Gastrocnemius medialis (tissue), 4 donors: ENCODE measurements at regions not wholly inside any gene's neighbourhood (a gene's known extent, or its start where the extent isn't known, plus 50 kb on each side); places are given as distances from the start of the nearest gene placed in this dataset.

ENCODE experiments used
- POLR2A ChIP-seq, 2 donors: fragments of 450-650 bp; IDR thresholded peaks; one replicate each; pipeline ENCODE4 v1.6.1; 2017; ENCODE audit warnings: antibody characterized with exemption in 2 of 2, mild to moderate bottlenecking in 2 of 2, moderate library complexity in 2 of 2
- TF ChIP-seq, protein P1 (sequence below), 5 experiments: fragments of 450-650 bp in 3 of 5; fragments of 200-600 bp in 2 of 5; sonication (generic) in 2 of 5; IDR thresholded peaks in 4 of 5; conservative IDR thresholded peaks in 1 of 5; 1 replicate in 4 of 5; 2 replicates in 1 of 5; pipeline ENCODE4 v1.5.1; 2016 to 2019; ENCODE audit warnings: antibody characterized with exemption in 5 of 5, mild to moderate bottlenecking in 3 of 5, moderate library complexity in 3 of 5

DNA sequence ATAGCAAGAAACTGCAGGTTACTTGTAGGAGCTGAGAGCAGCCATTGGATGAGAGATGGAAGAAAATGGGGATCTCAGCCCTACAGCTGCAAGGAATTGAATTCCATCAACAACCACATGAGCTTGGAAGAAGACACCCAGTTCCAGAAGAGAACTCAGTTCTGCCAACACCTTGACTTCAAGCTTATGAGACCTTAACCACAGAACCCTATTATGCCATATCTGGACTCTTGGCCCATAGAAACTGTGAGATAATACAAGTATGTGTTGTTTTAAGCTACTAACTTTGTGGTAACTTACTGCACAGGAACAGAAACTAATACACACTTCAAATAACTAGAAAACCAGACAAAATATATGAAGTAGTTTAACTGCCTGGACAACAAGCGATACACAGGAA is 212.4 kb upstream of the CACNA2D1 start:
- no peak for TF ChIP-seq POLR2A (IDR thresholded peaks at IDR 0.05)
- TF ChIP-seq, protein P1, sequence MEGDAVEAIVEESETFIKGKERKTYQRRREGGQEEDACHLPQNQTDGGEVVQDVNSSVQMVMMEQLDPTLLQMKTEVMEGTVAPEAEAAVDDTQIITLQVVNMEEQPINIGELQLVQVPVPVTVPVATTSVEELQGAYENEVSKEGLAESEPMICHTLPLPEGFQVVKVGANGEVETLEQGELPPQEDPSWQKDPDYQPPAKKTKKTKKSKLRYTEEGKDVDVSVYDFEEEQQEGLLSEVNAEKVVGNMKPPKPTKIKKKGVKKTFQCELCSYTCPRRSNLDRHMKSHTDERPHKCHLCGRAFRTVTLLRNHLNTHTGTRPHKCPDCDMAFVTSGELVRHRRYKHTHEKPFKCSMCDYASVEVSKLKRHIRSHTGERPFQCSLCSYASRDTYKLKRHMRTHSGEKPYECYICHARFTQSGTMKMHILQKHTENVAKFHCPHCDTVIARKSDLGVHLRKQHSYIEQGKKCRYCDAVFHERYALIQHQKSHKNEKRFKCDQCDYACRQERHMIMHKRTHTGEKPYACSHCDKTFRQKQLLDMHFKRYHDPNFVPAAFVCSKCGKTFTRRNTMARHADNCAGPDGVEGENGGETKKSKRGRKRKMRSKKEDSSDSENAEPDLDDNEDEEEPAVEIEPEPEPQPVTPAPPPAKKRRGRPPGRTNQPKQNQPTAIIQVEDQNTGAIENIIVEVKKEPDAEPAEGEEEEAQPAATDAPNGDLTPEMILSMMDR (IDR thresholded peaks at IDR 0.05 in 4 of 5, conservative IDR thresholded peaks at IDR 0.05 in 1 of 5): no peak
